Neural crest cell (in vitro differentiated cells): ENCODE measurements at regions not wholly inside any gene's neighbourhood (a gene's known extent, or its start where the extent isn't known, plus 50 kb on each side); places are given as distances from the start of the nearest gene placed in this dataset.

Experiments used
- DNase-seq: peaks from one replicate; pipeline ENCODE4 v3.0.0; 2021; ENCODE audit warnings: low read depth, mixed read lengths, low spot score
- H3K27ac Mint-ChIP-seq: one replicate; pipeline ENCODE4 v1.8.0; 2021; ENCODE audit warnings: mild to moderate bottlenecking, mixed read lengths; ENCODE audit not compliant: unreplicated experiment
- H3K27me3 Mint-ChIP-seq: 2 replicates; pipeline ENCODE4 v1.8.0; 2021; ENCODE audit warnings: low read depth, mild to moderate bottlenecking, mixed read lengths
- H3K36me3 Mint-ChIP-seq: 2 replicates; pipeline ENCODE4 v1.8.0; 2021; ENCODE audit warnings: low read depth, mild to moderate bottlenecking, mixed read lengths
- H3K4me1 Mint-ChIP-seq: 2 replicates; pipeline ENCODE4 v1.8.0; 2021; ENCODE audit warnings: mixed read lengths
- H3K4me3 Mint-ChIP-seq: one replicate; pipeline ENCODE4 v1.8.0; 2021; ENCODE audit warnings: mild to moderate bottlenecking, mixed read lengths
- H3K9me3 Mint-ChIP-seq: 2 replicates; pipeline ENCODE4 v1.8.0; 2021; ENCODE audit warnings: mixed read lengths
- TF ChIP-seq, protein P1 (sequence below): fragments of 200-600 bp; sonication (generic); conservative IDR thresholded peaks from 2 replicates; pipeline ENCODE4 v1.5.0; 2021; ENCODE audit warnings: antibody characterized with exemption, mild to moderate bottlenecking

- TF ChIP-seq, protein P1, sequence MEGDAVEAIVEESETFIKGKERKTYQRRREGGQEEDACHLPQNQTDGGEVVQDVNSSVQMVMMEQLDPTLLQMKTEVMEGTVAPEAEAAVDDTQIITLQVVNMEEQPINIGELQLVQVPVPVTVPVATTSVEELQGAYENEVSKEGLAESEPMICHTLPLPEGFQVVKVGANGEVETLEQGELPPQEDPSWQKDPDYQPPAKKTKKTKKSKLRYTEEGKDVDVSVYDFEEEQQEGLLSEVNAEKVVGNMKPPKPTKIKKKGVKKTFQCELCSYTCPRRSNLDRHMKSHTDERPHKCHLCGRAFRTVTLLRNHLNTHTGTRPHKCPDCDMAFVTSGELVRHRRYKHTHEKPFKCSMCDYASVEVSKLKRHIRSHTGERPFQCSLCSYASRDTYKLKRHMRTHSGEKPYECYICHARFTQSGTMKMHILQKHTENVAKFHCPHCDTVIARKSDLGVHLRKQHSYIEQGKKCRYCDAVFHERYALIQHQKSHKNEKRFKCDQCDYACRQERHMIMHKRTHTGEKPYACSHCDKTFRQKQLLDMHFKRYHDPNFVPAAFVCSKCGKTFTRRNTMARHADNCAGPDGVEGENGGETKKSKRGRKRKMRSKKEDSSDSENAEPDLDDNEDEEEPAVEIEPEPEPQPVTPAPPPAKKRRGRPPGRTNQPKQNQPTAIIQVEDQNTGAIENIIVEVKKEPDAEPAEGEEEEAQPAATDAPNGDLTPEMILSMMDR, result no peak
- no peak overlapping the region for H3K27ac Mint-ChIP-seq
- no peaks in the 10 kb centered on the region for H3K27me3 Mint-ChIP-seq
- no peak for DNase-seq
- no peaks in the 10 kb centered on the region for H3K4me1 Mint-ChIP-seq
- H3K9me3 Mint-ChIP-seq, result peaks cover 6% of the 10 kb centered on the region
- H3K36me3 Mint-ChIP-seq, result no peaks in the 10 kb centered on the region
- no peak overlapping the region for H3K4me3 Mint-ChIP-seq
Observed at GRCh38 chr6:169312658-169313346, 59.2 kb upstream of the THBS2 start.

DNA sequence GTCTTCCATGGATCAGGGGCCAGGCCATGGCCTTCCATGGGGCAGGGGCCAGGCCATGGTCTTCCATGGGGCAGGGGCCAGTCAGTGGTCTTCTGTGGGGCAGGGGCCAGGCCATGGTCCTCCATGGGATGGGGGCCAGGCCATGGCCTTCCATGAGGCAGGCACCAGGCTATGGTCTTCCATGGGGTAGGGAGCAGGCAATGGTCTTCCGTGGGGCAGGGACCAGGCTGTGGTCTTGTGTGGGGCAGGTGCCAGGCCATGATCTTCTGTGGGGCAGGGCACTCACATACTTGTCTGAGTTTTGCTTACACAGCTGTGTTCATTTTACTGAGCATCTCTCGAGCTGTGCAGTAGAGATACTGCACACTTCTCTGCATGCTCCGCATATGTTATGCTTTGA is 57.3 kb upstream of the THBS2 start:
- Mint-ChIP-seq H3K9me3 (peaks cover 11% of the 10 kb centered on the region), H3K27ac (no peak overlapping the region), H3K27me3 (no peaks in the 10 kb centered on the region), H3K4me1 (no peaks in the 10 kb centered on the region), H3K4me3 (no peak overlapping the region), H3K36me3 (peaks cover 4% of the 10 kb centered on the region)
- TF ChIP-seq, protein P1, result no peak
- no peak for DNase-seq
